HCT116 (cell line): ENCODE measurements at regions not wholly inside any gene's neighbourhood (a gene's known extent, or its start where the extent isn't known, plus 50 kb on each side); places are given as distances from the start of the nearest gene placed in this dataset.

Experiments
- ATAC-seq: fragments of 200-7000 bp; cut with Tn5 transposase; 2 replicates; pipeline ENCODE4 v1.9.1; 2020; ENCODE audit warnings: mild to moderate bottlenecking, moderate library complexity
- BruUV-seq: library from RNA; stranded (reverse); fragments of 400-500 nt; replicated peaks from 2 replicates; lab custom pipeline; 2021; lab: Mats Ljungman, UMichigan
- CTCF ChIA-PET: fragments of 300-600 bp; sonication (Branson Sonifier 250); formaldehyde crosslinking; loops from one replicate; lab custom pipeline; 2021; ENCODE audit warnings: antibody characterized with exemption; lab: Charles Lee
- POLR2A ChIA-PET: fragments of 300-600, 350-600 bp; sonication (Branson Sonifier 250); formaldehyde crosslinking; loops from one replicate; lab custom pipeline; 2021; ENCODE audit warnings: antibody characterized with exemption; lab: Charles Lee
- RAD21 ChIA-PET, 2 experiments: fragments of 300-600 bp; sonication (Branson Sonifier 250); formaldehyde crosslinking; loops; one replicate each; lab custom pipeline; 2023; ENCODE audit warnings: low total read pairs in 2 of 2; ENCODE audit not compliant: uncharacterized antibody in 2 of 2, unreplicated experiment in 2 of 2, low non-redundant PET in 1 of 2; lab: Charles Lee
- DNase-seq: peaks from one replicate; pipeline ENCODE4 v3.0.0-alpha.2; 2010; ENCODE audit warnings: low read depth, low spot score
- H2AFZ ChIP-seq: fragments of 200-600 bp; shearing (Covaris generic), sonication (generic); 2 replicates; pipeline ENCODE4 v1.6.1; 2017; ENCODE audit warnings: low read depth, mixed run types, mixed read lengths, antibody characterized with exemption, low read length; ENCODE audit not compliant: poor library complexity, severe bottlenecking
- H3K27ac ChIP-seq: 2 replicates; pipeline ENCODE4 v1.5.1; 2012; ENCODE audit warnings: low read depth, low read length
- H3K27me3 ChIP-seq: fragments of 200-600 bp; sonication (generic); 2 replicates; pipeline ENCODE4 v1.6.1; 2016; ENCODE audit warnings: mixed run types, low read length, mixed read lengths; ENCODE audit not compliant: insufficient read depth
- H3K36me3 ChIP-seq, 2 experiments: fragments of 200-500 bp in 1 of 2; fragments of 200-600 bp in 1 of 2; sonication (Bioruptor generic) in 1 of 2; sonication (generic) in 1 of 2; 2 replicates each; pipeline versions ENCODE4 v1.5.1 to v1.6.1; 2014 to 2016; ENCODE audit warnings: low read length in 2 of 2, inconsistent platforms in 1 of 2, mixed read lengths in 1 of 2, mixed run types in 1 of 2; ENCODE audit not compliant: insufficient read depth in 2 of 2, control insufficient read depth in 1 of 2
- H3K4me1 ChIP-seq, 2 experiments: fragments of 200-600 bp in 1 of 2; sonication (generic) in 1 of 2; 2 replicates each; pipeline versions ENCODE4 v1.5.1 to v1.6.1; 2012 to 2017; ENCODE audit warnings: low read length in 2 of 2, inconsistent platforms in 1 of 2, mild to moderate bottlenecking in 1 of 2, mixed read lengths in 1 of 2, mixed run types in 1 of 2, moderate library complexity in 1 of 2; ENCODE audit not compliant: insufficient read depth in 2 of 2, control insufficient read depth in 1 of 2
- H3K4me2 ChIP-seq: fragments of 200-600 bp; sonication (generic); 2 replicates; pipeline ENCODE4 v1.6.1; 2017; ENCODE audit warnings: mixed run types, low read length, mixed read lengths
- H3K4me3 ChIP-seq, 2 experiments: fragments of 200-600 bp in 1 of 2; sonication (generic) in 1 of 2; replicated peaks in 1 of 2; 2 replicates each; pipeline ENCODE4 v1.5.1; 2011 to 2016; ENCODE audit warnings: low read length in 2 of 2, control low read depth in 1 of 2, low read depth in 1 of 2, mild to moderate bottlenecking in 1 of 2, mixed read lengths in 1 of 2, mixed run types in 1 of 2
- H3K79me2 ChIP-seq: fragments of 200-600 bp; sonication (generic); 2 replicates; pipeline ENCODE4 v1.6.1; 2017; ENCODE audit warnings: mild to moderate bottlenecking, mixed run types, low read length, moderate library complexity, mixed read lengths; ENCODE audit not compliant: insufficient read depth
- H3K9ac ChIP-seq: fragments of 200-600 bp; sonication (generic); 2 replicates; pipeline ENCODE4 v1.6.1; 2016; ENCODE audit warnings: low read length, mixed read lengths
- H3K9me2 ChIP-seq: fragments of 200-600 bp; sonication (generic), shearing (Covaris generic); 2 replicates; pipeline ENCODE4 v1.6.1; 2017; ENCODE audit warnings: mixed run types, mild to moderate bottlenecking, moderate library complexity; ENCODE audit not compliant: insufficient read depth
- H3K9me3 ChIP-seq, 2 experiments: fragments of 200-500 bp in 1 of 2; fragments of 200-600 bp in 1 of 2; sonication (Bioruptor generic) in 1 of 2; sonication (generic) in 1 of 2; 2 replicates each; pipeline ENCODE4 v1.6.1; 2014 to 2017; ENCODE audit warnings: low read length in 2 of 2, mixed read lengths in 2 of 2, inconsistent platforms in 1 of 2, low read depth in 1 of 2, mild to moderate bottlenecking in 1 of 2, mixed run types in 1 of 2, moderate library complexity in 1 of 2; ENCODE audit not compliant: control insufficient read depth in 1 of 2, insufficient read depth in 1 of 2
- H4K20me1 ChIP-seq: fragments of 200-600 bp; sonication (generic), shearing (Covaris generic); 2 replicates; pipeline ENCODE4 v1.6.1; 2017; ENCODE audit warnings: mixed run types, mild to moderate bottlenecking, moderate library complexity; ENCODE audit not compliant: insufficient read depth
- CEBPB ChIP-seq: IDR thresholded peaks from 2 replicates; pipeline ENCODE4 v1.6.1; 2012; ENCODE audit warnings: low read depth
- EGR1 ChIP-seq: IDR thresholded peaks from 2 replicates; pipeline ENCODE4 v1.6.1; 2012; ENCODE audit warnings: low read depth
- ELF1 ChIP-seq: IDR thresholded peaks from 2 replicates; pipeline ENCODE4 v1.6.1; 2012; ENCODE audit warnings: low read depth, borderline replicate concordance
- EZH2 ChIP-seq: fragments of 200-600 bp; sonication (generic); IDR thresholded peaks from 2 replicates; pipeline ENCODE4 v1.6.1; 2017; ENCODE audit warnings: antibody characterized with exemption, mixed run types
- JUND ChIP-seq: IDR thresholded peaks from 2 replicates; pipeline ENCODE4 v1.6.1; 2012
- POLR2A ChIP-seq: IDR thresholded peaks from 2 replicates; pipeline ENCODE4 v1.7.0; 2011; ENCODE audit warnings: borderline replicate concordance; ENCODE audit not compliant: insufficient read depth, insufficient read length; ENCODE audit errors: extremely low read depth
- POLR2AphosphoS5 ChIP-seq: IDR thresholded peaks from 2 replicates; pipeline ENCODE4 v1.6.1; 2011; ENCODE audit warnings: mild to moderate bottlenecking, low read depth, low read length, moderate library complexity
- REST ChIP-seq: IDR thresholded peaks from 2 replicates; pipeline ENCODE4 v1.6.1; 2012; ENCODE audit warnings: low read depth
- SIN3A ChIP-seq: IDR thresholded peaks from 2 replicates; pipeline ENCODE4 v1.6.1; 2012; ENCODE audit warnings: low read depth
- SP1 ChIP-seq: IDR thresholded peaks from 2 replicates; pipeline ENCODE4 v1.6.1; 2012; ENCODE audit warnings: low read depth
- TCF7L2 ChIP-seq: IDR thresholded peaks from 2 replicates; pipeline ENCODE4 v1.7.0; 2011; ENCODE audit warnings: borderline replicate concordance, inconsistent platforms; ENCODE audit not compliant: insufficient read depth, insufficient read length; ENCODE audit errors: extremely low read depth
- YY1 ChIP-seq: IDR thresholded peaks from 2 replicates; pipeline ENCODE4 v1.6.1; 2011; ENCODE audit warnings: low read length, low read depth, moderate library complexity, mild to moderate bottlenecking; ENCODE audit not compliant: insufficient replicate concordance; ENCODE audit errors: extremely low read depth
- ZNF274 ChIP-seq: fragments of 200-500 bp; sonication (Bioruptor generic); IDR thresholded peaks from 2 replicates; pipeline ENCODE4 v1.6.1; 2014; ENCODE audit warnings: mild to moderate bottlenecking, low read depth, low read length, inconsistent platforms
- intact Hi-C: fragments of 100-400 bp; cut with micrococcal nuclease; formaldehyde crosslinking; loops from 2 replicates; pipeline ENCODE4 v1.10.0; 2022
- TF ChIP-seq, protein P1 (sequence below): IDR thresholded peaks from 2 replicates; pipeline ENCODE4 v1.6.1; 2011; ENCODE audit warnings: mild to moderate bottlenecking, low read length, moderate library complexity; ENCODE audit not compliant: insufficient replicate concordance; ENCODE audit errors: extremely low read depth
- TF ChIP-seq, protein P2 (sequence below): IDR thresholded peaks from 2 replicates; pipeline ENCODE4 v1.6.1; 2012

- no peak overlapping the region for H3K27ac ChIP-seq
- peaks cover 0 to 7% of the 10 kb centered on the region in 2 experiments; a peak in 1 of 4 replicates for H3K4me1 ChIP-seq
- no peak overlapping the region for H3K4me3 ChIP-seq
- H3K9ac ChIP-seq, result no peak overlapping the region
- H3K27me3 ChIP-seq, result no peaks in the 10 kb centered on the region
- ChIA-PET CTCF (no interaction called here), RAD21 (no interaction called here), POLR2A (no interaction called here)
- H3K9me2 ChIP-seq, result no peaks in the 10 kb centered on the region
- no peak overlapping the region for H3K4me2 ChIP-seq
- intact Hi-C loops, result no loop called here
- no peaks in the 10 kb centered on the region for H4K20me1 ChIP-seq
- DNase-seq (no peak), ATAC-seq (no peak)
- H3K36me3 ChIP-seq, result no peaks in the 10 kb centered on the region
- H3K9me3 ChIP-seq, result no peaks in the 10 kb centered on the region
- H3K79me2 ChIP-seq, result no peaks in the 10 kb centered on the region
- TF ChIP-seq TCF7L2, result no peak
- no peak for TF ChIP-seq JUND
- TF ChIP-seq CEBPB, result no peak
- TF ChIP-seq POLR2A, result no peak
- TF ChIP-seq SIN3A, result no peak
- TF ChIP-seq, all 23 proteins: peak for 0
- BruUV-seq, result no TSS peak
- H2AFZ ChIP-seq, result no peak overlapping the region
Measured at GRCh38 chr6:12580290-12580689, 136.3 kb upstream of the PHACTR1 start.

DNA sequence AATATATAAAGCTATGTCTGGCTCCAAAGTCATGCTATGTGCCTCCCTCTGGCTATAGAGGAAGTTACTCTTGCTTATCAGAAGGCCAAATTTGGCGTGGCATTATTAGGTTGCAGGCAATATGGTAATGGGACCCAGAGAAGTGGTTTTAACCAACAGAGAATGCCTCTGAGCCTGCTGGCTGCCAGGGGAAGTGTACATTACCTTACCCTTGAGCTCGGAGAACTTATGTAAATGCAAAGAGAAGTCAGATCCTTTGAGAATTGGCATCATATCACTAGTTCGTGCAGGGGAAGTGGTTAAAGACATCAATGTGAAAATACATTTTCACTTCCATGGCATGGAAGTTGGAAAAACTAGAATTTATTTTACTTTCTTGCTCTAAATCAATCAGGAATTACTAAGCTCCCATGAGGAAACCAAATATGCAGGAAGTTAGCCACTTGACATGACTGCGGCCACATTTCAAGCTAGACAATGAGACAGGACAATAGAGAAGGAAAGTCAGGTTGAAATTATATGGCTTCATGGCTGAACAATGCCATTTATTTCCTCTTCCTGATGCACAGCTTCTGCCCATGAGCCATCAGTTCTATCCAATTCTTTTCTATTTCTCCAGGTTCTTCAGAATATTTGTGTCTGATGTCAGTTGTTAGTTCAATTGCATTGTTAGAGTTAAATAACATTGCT, 134.0 kb upstream of the PHACTR1 start:
- H3K36me3 ChIP-seq, result no peaks in the 10 kb centered on the region
- intact Hi-C loops, result no loop called here
- DNase-seq (no peak), ATAC-seq (no peak)
- no peak overlapping the region for H3K9ac ChIP-seq
- no peaks in the 10 kb centered on the region for H3K4me1 ChIP-seq
- no peaks in the 10 kb centered on the region for H3K79me2 ChIP-seq
- no peak overlapping the region for H2AFZ ChIP-seq
- ChIA-PET POLR2A (no interaction called here), CTCF (no interaction called here), RAD21 (no interaction called here)
- H4K20me1 ChIP-seq, result no peaks in the 10 kb centered on the region
- no peaks in the 10 kb centered on the region for H3K27me3 ChIP-seq
- no peak overlapping the region for H3K4me3 ChIP-seq
- no TSS peak for BruUV-seq
- H3K4me2 ChIP-seq, result no peak overlapping the region
- no peaks in the 10 kb centered on the region for H3K9me3 ChIP-seq
- no peaks in the 10 kb centered on the region for H3K9me2 ChIP-seq
- H3K27ac ChIP-seq, result no peak overlapping the region
- TF ChIP-seq SIN3A, result no peak
- TF ChIP-seq EZH2, result no peak
- TF ChIP-seq YY1, result no peak
- TF ChIP-seq, protein P1, sequence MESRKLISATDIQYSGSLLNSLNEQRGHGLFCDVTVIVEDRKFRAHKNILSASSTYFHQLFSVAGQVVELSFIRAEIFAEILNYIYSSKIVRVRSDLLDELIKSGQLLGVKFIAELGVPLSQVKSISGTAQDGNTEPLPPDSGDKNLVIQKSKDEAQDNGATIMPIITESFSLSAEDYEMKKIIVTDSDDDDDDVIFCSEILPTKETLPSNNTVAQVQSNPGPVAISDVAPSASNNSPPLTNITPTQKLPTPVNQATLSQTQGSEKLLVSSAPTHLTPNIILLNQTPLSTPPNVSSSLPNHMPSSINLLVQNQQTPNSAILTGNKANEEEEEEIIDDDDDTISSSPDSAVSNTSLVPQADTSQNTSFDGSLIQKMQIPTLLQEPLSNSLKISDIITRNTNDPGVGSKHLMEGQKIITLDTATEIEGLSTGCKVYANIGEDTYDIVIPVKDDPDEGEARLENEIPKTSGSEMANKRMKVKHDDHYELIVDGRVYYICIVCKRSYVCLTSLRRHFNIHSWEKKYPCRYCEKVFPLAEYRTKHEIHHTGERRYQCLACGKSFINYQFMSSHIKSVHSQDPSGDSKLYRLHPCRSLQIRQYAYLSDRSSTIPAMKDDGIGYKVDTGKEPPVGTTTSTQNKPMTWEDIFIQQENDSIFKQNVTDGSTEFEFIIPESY, result no peak
- TF ChIP-seq, protein P2, sequence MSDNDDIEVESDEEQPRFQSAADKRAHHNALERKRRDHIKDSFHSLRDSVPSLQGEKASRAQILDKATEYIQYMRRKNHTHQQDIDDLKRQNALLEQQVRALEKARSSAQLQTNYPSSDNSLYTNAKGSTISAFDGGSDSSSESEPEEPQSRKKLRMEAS, result no peak
- no peak for TF ChIP-seq SP1
- no peak for TF ChIP-seq REST
- no peak for TF ChIP-seq TCF7L2
- no peak for TF ChIP-seq ELF1
- TF ChIP-seq JUND, result no peak
- TF ChIP-seq POLR2AphosphoS5, result no peak
- TF ChIP-seq ZNF274, result no peak
- TF ChIP-seq EGR1, result no peak
- TF ChIP-seq CEBPB, result no peak
